ENCODE measurements at regions not wholly inside any gene's neighbourhood (a gene's known extent, or its start where the extent isn't known, plus 50 kb on each side); places are given as distances from the start of the nearest gene placed in this dataset.

DNA sequence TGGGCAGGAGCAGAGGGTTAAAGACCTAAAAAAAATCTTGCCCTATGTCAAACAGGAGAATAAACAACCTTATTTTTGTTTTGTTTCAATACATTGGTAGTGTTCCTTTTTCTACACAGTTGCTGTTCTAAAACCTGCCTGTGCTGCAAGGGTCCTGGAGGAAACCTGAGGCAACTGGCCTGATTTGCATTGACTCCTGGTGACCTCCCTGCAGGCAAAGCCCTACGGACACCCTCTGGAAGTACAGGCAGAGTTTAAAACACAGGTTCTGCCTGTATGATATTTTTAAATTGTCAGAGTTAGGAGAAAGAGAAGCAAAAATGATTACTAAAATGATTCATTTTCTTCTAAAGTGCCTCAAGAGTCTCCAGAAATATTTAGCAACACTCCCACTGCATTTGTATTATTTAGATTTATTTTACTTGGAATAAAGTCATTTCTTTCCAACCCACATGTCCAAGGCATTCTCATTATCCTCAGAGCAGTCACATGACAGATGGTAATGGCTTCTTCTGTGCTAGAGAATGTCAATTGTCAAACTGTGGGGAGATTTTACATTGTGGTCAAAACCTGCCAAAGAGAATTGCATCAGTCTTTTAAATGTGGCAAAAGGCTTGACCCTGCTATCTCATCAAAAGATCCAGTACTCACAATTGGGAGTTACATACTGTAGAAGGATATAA lies 559.6 kb downstream of the CETN3 start:
- TF ChIP-seq, protein P1, sequence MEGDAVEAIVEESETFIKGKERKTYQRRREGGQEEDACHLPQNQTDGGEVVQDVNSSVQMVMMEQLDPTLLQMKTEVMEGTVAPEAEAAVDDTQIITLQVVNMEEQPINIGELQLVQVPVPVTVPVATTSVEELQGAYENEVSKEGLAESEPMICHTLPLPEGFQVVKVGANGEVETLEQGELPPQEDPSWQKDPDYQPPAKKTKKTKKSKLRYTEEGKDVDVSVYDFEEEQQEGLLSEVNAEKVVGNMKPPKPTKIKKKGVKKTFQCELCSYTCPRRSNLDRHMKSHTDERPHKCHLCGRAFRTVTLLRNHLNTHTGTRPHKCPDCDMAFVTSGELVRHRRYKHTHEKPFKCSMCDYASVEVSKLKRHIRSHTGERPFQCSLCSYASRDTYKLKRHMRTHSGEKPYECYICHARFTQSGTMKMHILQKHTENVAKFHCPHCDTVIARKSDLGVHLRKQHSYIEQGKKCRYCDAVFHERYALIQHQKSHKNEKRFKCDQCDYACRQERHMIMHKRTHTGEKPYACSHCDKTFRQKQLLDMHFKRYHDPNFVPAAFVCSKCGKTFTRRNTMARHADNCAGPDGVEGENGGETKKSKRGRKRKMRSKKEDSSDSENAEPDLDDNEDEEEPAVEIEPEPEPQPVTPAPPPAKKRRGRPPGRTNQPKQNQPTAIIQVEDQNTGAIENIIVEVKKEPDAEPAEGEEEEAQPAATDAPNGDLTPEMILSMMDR (IDR thresholded peaks at IDR 0.05; ENCODE audit: control insufficient read depth, insufficient read depth, low read depth, low read length, missing control alignments): no peak
- no peak for DNase-seq (ENCODE audit: low read depth)
- H3K4me3 ChIP-seq (ENCODE audit: control insufficient read depth, low read depth, low read length): no peak overlapping the region

DNA sequence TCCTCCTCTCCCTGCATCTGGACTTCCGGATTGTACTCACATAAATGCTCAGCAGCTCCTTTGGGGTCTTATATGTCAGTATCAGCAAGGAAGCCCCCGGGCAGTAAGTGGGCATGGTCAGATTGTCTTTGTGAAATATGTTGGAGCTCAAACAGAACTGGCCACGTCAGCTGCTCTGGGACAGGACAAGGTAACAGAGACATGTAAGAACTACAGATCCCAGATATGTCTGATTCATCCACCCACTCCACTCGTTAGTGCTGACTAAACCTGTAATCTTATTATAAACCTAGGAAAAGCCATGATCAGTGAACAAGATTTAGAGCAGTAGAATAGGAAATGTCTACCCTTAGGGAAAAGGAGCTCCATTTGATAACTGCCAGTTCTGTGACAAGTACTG lies 561.8 kb downstream of the CETN3 start:
- no peak overlapping the region for H3K4me3 ChIP-seq (ENCODE audit: control insufficient read depth, low read depth, low read length)
- TF ChIP-seq, protein P1 (IDR thresholded peaks at IDR 0.05; ENCODE audit: control insufficient read depth, insufficient read depth, low read depth, low read length, missing control alignments): no peak
- no peak for DNase-seq (ENCODE audit: low read depth)

DNA sequence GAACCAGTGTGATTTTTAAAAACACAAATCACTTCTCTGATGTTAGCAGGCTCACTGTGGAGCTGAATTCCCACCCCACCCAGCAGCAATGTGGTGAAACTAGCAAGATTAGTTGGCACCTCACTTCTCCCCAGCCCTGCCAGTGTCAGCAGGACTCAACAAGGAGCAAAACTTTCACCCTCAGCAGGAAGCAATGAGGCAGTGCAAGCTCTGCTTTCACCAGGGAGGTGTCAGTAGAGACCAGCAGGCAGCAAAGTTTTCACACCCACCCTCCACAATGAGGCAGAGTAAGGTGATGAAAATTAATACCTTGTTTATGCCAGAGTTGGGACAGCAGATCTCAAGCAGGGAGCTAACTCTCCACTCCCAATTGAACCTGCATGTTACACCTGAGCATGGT lies 565.0 kb downstream of the CETN3 start:
- TF ChIP-seq, protein P1 (IDR thresholded peaks at IDR 0.05; ENCODE audit: control insufficient read depth, insufficient read depth, low read depth, low read length, missing control alignments): no peak

DNA sequence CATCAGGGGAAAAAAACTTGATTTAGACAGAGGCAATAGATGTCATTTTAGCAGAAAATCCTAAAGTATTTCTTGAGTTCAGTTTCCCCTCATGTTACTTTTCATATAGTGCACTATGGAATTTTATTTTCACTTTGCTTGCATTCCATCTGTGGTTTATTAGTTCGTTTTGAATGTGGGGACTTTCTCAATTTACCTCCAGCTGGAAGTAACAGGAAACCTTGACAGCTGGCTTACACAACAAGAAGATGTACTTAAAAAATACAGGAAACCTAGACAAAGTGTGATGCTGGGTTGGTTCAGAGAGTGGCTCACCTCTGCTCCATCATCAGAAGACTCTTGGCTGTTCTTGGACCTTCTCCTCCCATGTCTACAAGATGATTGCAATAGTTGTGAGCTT lies 567.0 kb downstream of the CETN3 start:
- TF ChIP-seq, protein P1 (IDR thresholded peaks at IDR 0.05; ENCODE audit: control insufficient read depth, insufficient read depth, low read depth, low read length, missing control alignments): no peak
- H3K4me3 ChIP-seq (ENCODE audit: control insufficient read depth, low read depth, low read length): no peak overlapping the region
- no peak for DNase-seq (ENCODE audit: low read depth)

More for the DNA sequence above, 565.0 kb downstream of the CETN3 start:
- no peak overlapping the region for H3K4me3 ChIP-seq (ENCODE audit: control insufficient read depth, low read depth, low read length)
- no peak for DNase-seq (ENCODE audit: low read depth)

DNA sequence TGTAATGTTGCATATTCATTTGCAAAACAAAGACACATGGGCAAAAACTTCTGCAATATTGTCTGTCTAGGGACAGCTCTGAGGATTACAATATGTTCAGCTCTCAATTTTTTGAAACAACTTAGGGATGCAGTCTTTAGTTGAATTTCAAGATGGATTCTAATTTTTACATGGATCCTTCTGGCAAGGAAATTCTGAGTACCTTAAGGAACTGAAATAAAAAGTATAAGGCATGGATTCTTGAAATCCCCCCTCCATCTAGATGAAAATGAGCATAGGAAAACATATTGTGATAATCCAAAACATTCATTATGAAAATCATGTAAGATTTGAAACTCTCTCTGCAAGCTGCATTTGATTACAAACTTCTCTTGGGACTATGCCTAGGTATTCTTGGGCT lies 568.6 kb downstream of the CETN3 start:
- TF ChIP-seq, protein P1 (IDR thresholded peaks at IDR 0.05; ENCODE audit: control insufficient read depth, insufficient read depth, low read depth, low read length, missing control alignments): no peak
- H3K4me3 ChIP-seq (ENCODE audit: control insufficient read depth, low read depth, low read length): no peak overlapping the region
- DNase-seq (ENCODE audit: low read depth): no peak

DNA sequence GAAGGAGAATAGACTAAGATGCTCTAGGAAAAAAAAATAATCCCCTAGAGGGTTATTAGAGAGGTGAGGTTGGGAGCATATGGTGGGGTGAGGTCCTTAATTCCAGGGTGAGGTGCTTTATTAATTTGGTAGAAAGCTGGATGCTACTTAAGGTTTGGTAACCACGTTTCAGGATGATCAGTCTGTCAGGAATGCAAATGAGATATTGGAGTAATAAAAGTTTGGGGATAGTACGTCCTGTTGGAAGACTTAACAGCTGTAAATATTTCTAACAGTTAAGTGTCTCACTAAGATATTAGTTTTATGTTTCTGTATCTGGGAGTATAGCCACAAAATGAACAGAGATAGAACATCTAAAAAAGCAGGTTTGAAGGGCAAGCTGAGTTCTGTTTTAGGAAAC lies 578.9 kb downstream of the CETN3 start:
- TF ChIP-seq, protein P1 (IDR thresholded peaks at IDR 0.05; ENCODE audit: control insufficient read depth, insufficient read depth, low read depth, low read length, missing control alignments): no peak
- H3K4me3 ChIP-seq (ENCODE audit: control insufficient read depth, low read depth, low read length): no peak overlapping the region
- DNase-seq (ENCODE audit: low read depth): no peak

Data from AG09309 (cell line).